ENCODE measurements at regions not wholly inside any gene's neighbourhood (a gene's known extent, or its start where the extent isn't known, plus 50 kb on each side); places are given as distances from the start of the nearest gene placed in this dataset.
"Not testable (repeated sequence)": the region's sequence is repeated elsewhere in the genome, so short reads cannot be mapped to it uniquely, and the experiment has no call there.

GRCh38 chr7:152594801-152595200 is 81.1 kb downstream of the XRCC2 start:
- DNase-seq = no peak

- DNase-seq = no peak
These were observed 84.0 kb downstream of the XRCC2 start for GRCh38 chr7:152591976-152592375.

GRCh38 chr7:152590481-152590880 is 85.5 kb downstream of the XRCC2 start:
- DNase-seq = no peak

GRCh38 chr7:152589821-152590220 is 86.1 kb downstream of the XRCC2 start:
- not testable (repeated sequence) for DNase-seq

- no peak for DNase-seq
These were observed 87.6 kb downstream of the XRCC2 start for GRCh38 chr7:152588350-152588749.

- no peak for DNase-seq
These were observed 88.6 kb downstream of the XRCC2 start for GRCh38 chr7:152587366-152587765.

- no peak for DNase-seq
These were observed 92.9 kb downstream of the XRCC2 start for GRCh38 chr7:152583006-152583405.

- no peak for DNase-seq
These were observed 96.9 kb downstream of the XRCC2 start for GRCh38 chr7:152579070-152579469.

GRCh38 chr7:152577339-152577738 is 98.6 kb downstream of the XRCC2 start:
- no peak for DNase-seq

GRCh38 chr7:152574892-152575548 is 100.9 kb downstream of the XRCC2 start:
- no peak for DNase-seq

GRCh38 chr7:152573186-152573585 is 102.8 kb downstream of the XRCC2 start:
- not testable (repeated sequence) for DNase-seq

- DNase-seq = no peak
These were observed 103.8 kb downstream of the XRCC2 start for GRCh38 chr7:152572101-152572500.

- no peak for DNase-seq
These were observed 104.9 kb downstream of the XRCC2 start for GRCh38 chr7:152571068-152571467.

- DNase-seq = no peak
These were observed 107.0 kb downstream of the XRCC2 start for GRCh38 chr7:152568972-152569371.

GRCh38 chr7:152565731-152566130 is 110.2 kb downstream of the XRCC2 start:
- DNase-seq = no peak

- DNase-seq = no peak
These were observed 111.2 kb downstream of the XRCC2 start for GRCh38 chr7:152564656-152565250.

- no peak for DNase-seq
These were observed 119.8 kb downstream of the XRCC2 start for GRCh38 chr7:152556013-152556755.

- no peak for DNase-seq
These were observed 118.0 kb upstream of the KMT2C start for GRCh38 chr7:152553671-152554317.

- no peak for DNase-seq
These were observed 115.7 kb upstream of the KMT2C start for GRCh38 chr7:152551304-152552036.

GRCh38 chr7:152544971-152545619 is 109.3 kb upstream of the KMT2C start:
- DNase-seq = no peak

- DNase-seq = no peak
These were observed 108.7 kb upstream of the KMT2C start for GRCh38 chr7:152544481-152544927.

- DNase-seq = no peak
These were observed 108.0 kb upstream of the KMT2C start for GRCh38 chr7:152543799-152544198.

All from activated effector memory CD4-positive, alpha-beta T cell treated with Interleukin-2 at 50 U/mL for 16 hours (primary cell).